Loucy (cell line): ENCODE measurements at regions not wholly inside any gene's neighbourhood (a gene's known extent, or its start where the extent isn't known, plus 50 kb on each side); places are given as distances from the start of the nearest gene placed in this dataset.

Experiments
- CTCF ChIP-seq: fragments of 200-600 bp; sonication (generic); conservative IDR thresholded peaks from 2 replicates; pipeline ENCODE4 v1.5.1; 2014; ENCODE audit warnings: mild to moderate bottlenecking, antibody characterized with exemption, low read length
- EZH2phosphoT487 ChIP-seq: fragments of 200-600 bp; IDR thresholded peaks from 2 replicates; pipeline ENCODE4 v1.6.1; 2018; ENCODE audit warnings: antibody characterized with exemption, mild to moderate bottlenecking, moderate library complexity, borderline replicate concordance

GRCh38 chr2:117359266-117359914, 455.1 kb upstream of the DDX18 start:
- no peak for TF ChIP-seq CTCF
- TF ChIP-seq EZH2phosphoT487: no peak
